Loucy (cell line): ENCODE measurements at regions not wholly inside any gene's neighbourhood (a gene's known extent, or its start where the extent isn't known, plus 50 kb on each side); places are given as distances from the start of the nearest gene placed in this dataset.

Experiments
- H2AFZ ChIP-seq: fragments of 200-600 bp; sonication (generic); 2 replicates; pipeline ENCODE4 v1.6.0; 2016; ENCODE audit warnings: antibody characterized with exemption, mild to moderate bottlenecking, low read length, moderate library complexity
- H3F3A ChIP-seq: fragments of 200-600 bp; 2 replicates; pipeline ENCODE4 v1.6.0; 2016; ENCODE audit warnings: antibody characterized with exemption, low read depth, mild to moderate bottlenecking
- H3K27me3 ChIP-seq: fragments of 200-600 bp; sonication (generic); 2 replicates; pipeline ENCODE4 v1.6.1; 2014; ENCODE audit warnings: low read length, mild to moderate bottlenecking; ENCODE audit not compliant: insufficient read depth, poor library complexity, severe bottlenecking
- H3K36me3 ChIP-seq: fragments of 200-600 bp; sonication (generic); 2 replicates; pipeline ENCODE4 v1.6.1; 2016; ENCODE audit warnings: low read length; ENCODE audit not compliant: insufficient read depth
- H3K4me1 ChIP-seq: fragments of 200-600 bp; sonication (generic); 2 replicates; pipeline ENCODE4 v1.5.1; 2014; ENCODE audit warnings: low read length, mild to moderate bottlenecking; ENCODE audit not compliant: insufficient read depth, poor library complexity, severe bottlenecking
- H3K4me2 ChIP-seq: fragments of 200-600 bp; sonication (generic); 2 replicates; pipeline ENCODE4 v1.6.0; 2014; ENCODE audit warnings: antibody characterized with exemption, low read length, low read depth, mild to moderate bottlenecking; ENCODE audit not compliant: poor library complexity, severe bottlenecking
- H3K4me3 ChIP-seq: fragments of 200-600 bp; sonication (generic); 2 replicates; pipeline ENCODE4 v1.5.1; 2014; ENCODE audit warnings: low read length, mild to moderate bottlenecking, mixed read lengths; ENCODE audit not compliant: poor library complexity, severe bottlenecking
- H3K79me2 ChIP-seq: fragments of 200-600 bp; sonication (generic); 2 replicates; pipeline ENCODE4 v1.6.1; 2014; ENCODE audit warnings: low read length; ENCODE audit not compliant: insufficient read depth
- H3K9ac ChIP-seq: fragments of 200-600 bp; sonication (generic); 2 replicates; pipeline ENCODE4 v1.6.0; 2014; ENCODE audit warnings: mild to moderate bottlenecking, low read depth, low read length, moderate library complexity; ENCODE audit not compliant: poor library complexity, severe bottlenecking
- H3K9me2 ChIP-seq: fragments of 200-600 bp; sonication (generic); replicated peaks from 2 replicates; pipeline ENCODE4 v1.6.1; 2016; ENCODE audit warnings: low read depth, low read length, mixed read lengths
- H3K9me3 ChIP-seq: fragments of 200-600 bp; sonication (generic); 2 replicates; pipeline ENCODE4 v1.6.1; 2014; ENCODE audit warnings: mild to moderate bottlenecking, antibody characterized with exemption, low read length, low read depth; ENCODE audit not compliant: insufficient read depth
- H4K20me1 ChIP-seq: fragments of 200-600 bp; sonication (generic); 2 replicates; pipeline ENCODE4 v1.6.0; 2014; ENCODE audit warnings: antibody characterized with exemption, low read length, mild to moderate bottlenecking; ENCODE audit not compliant: insufficient read depth, poor library complexity, severe bottlenecking
- CTCF ChIP-seq: fragments of 200-600 bp; sonication (generic); conservative IDR thresholded peaks from 2 replicates; pipeline ENCODE4 v1.5.1; 2014; ENCODE audit warnings: mild to moderate bottlenecking, antibody characterized with exemption, low read length
- EZH2phosphoT487 ChIP-seq: fragments of 200-600 bp; IDR thresholded peaks from 2 replicates; pipeline ENCODE4 v1.6.1; 2018; ENCODE audit warnings: antibody characterized with exemption, mild to moderate bottlenecking, moderate library complexity, borderline replicate concordance

- no peaks in the 10 kb centered on the region for H3K27me3 ChIP-seq
- H3F3A ChIP-seq = no peaks in the 10 kb centered on the region
- no peaks in the 10 kb centered on the region for H4K20me1 ChIP-seq
- H3K9me3 ChIP-seq = no peaks in the 10 kb centered on the region
- H3K4me1 ChIP-seq = no peaks in the 10 kb centered on the region
- no peaks in the 10 kb centered on the region for H3K9me2 ChIP-seq
- no peak for TF ChIP-seq CTCF
- TF ChIP-seq EZH2phosphoT487 = no peak
- no peaks in the 10 kb centered on the region for H3K36me3 ChIP-seq
- no peak overlapping the region for H2AFZ ChIP-seq
- H3K4me3 ChIP-seq = no peak overlapping the region
- H3K4me2 ChIP-seq = no peak overlapping the region
- no peaks in the 10 kb centered on the region for H3K79me2 ChIP-seq
- no peak overlapping the region for H3K9ac ChIP-seq
Measured at GRCh38 chr6:19289457-19289856, 547.7 kb upstream of the ID4 start.

- no peaks in the 10 kb centered on the region for H3F3A ChIP-seq
- no peaks in the 10 kb centered on the region for H4K20me1 ChIP-seq
- H3K9ac ChIP-seq = no peak overlapping the region
- H3K9me3 ChIP-seq = no peaks in the 10 kb centered on the region
- H2AFZ ChIP-seq = no peak overlapping the region
- H3K4me1 ChIP-seq = no peaks in the 10 kb centered on the region
- H3K79me2 ChIP-seq = no peaks in the 10 kb centered on the region
- no peaks in the 10 kb centered on the region for H3K36me3 ChIP-seq
- H3K4me2 ChIP-seq = no peak overlapping the region
- TF ChIP-seq EZH2phosphoT487 (no peak), CTCF (no peak)
- no peaks in the 10 kb centered on the region for H3K9me2 ChIP-seq
- no peaks in the 10 kb centered on the region for H3K27me3 ChIP-seq
- no peak overlapping the region for H3K4me3 ChIP-seq
Measured at GRCh38 chr6:19297880-19298279, 539.3 kb upstream of the ID4 start.

GRCh38 chr6:19298421-19298820 lies 538.7 kb upstream of the ID4 start:
- Histone ChIP-seq H3K27me3 (no peaks in the 10 kb centered on the region), H3K4me2 (no peak overlapping the region), H3F3A (no peaks in the 10 kb centered on the region), H3K4me3 (no peak overlapping the region), H4K20me1 (no peaks in the 10 kb centered on the region), H3K9me2 (no peaks in the 10 kb centered on the region), H3K36me3 (no peaks in the 10 kb centered on the region), H3K79me2 (no peaks in the 10 kb centered on the region), H3K9me3 (no peaks in the 10 kb centered on the region), H2AFZ (no peak overlapping the region), H3K9ac (no peak overlapping the region), H3K4me1 (no peaks in the 10 kb centered on the region)
- TF ChIP-seq CTCF = no peak
- TF ChIP-seq EZH2phosphoT487 = no peak
